ENCODE measurements at regions not wholly inside any gene's neighbourhood (a gene's known extent, or its start where the extent isn't known, plus 50 kb on each side); places are given as distances from the start of the nearest gene placed in this dataset.

- H3K27ac Mint-ChIP-seq (ENCODE audit: unreplicated experiment): no peak overlapping the region
- H3K4me3 Mint-ChIP-seq: no peak overlapping the region
- H3K4me1 Mint-ChIP-seq: peaks cover 9% of the 10 kb centered on the region
- H3K27me3 Mint-ChIP-seq (ENCODE audit: low read depth): no peaks in the 10 kb centered on the region
- TF ChIP-seq CTCF (conservative IDR thresholded peaks at IDR 0.05): no peak
- H3K9me3 Mint-ChIP-seq: peaks cover 10% of the 10 kb centered on the region
- no peaks in the 10 kb centered on the region for H3K36me3 Mint-ChIP-seq (ENCODE audit: low read depth)
- DNase-seq (ENCODE audit: low read depth, low spot score): no peak
Measured at GRCh38 chr9:129235041-129235930, 57.2 kb upstream of the IER5L start.

GRCh38 chr9:129234491-129234890 is 56.4 kb upstream of the IER5L start:
- no peak for TF ChIP-seq CTCF (conservative IDR thresholded peaks at IDR 0.05)
- H3K4me3 Mint-ChIP-seq: no peak overlapping the region
- no peak overlapping the region for H3K27ac Mint-ChIP-seq (ENCODE audit: unreplicated experiment)
- DNase-seq (ENCODE audit: low read depth, low spot score): no peak
- H3K9me3 Mint-ChIP-seq: peaks cover 10% of the 10 kb centered on the region
- H3K4me1 Mint-ChIP-seq: peaks cover 12% of the 10 kb centered on the region
- no peaks in the 10 kb centered on the region for H3K36me3 Mint-ChIP-seq (ENCODE audit: low read depth)
- H3K27me3 Mint-ChIP-seq (ENCODE audit: low read depth): no peaks in the 10 kb centered on the region

- no peak for DNase-seq (ENCODE audit: low read depth, low spot score)
- H3K27me3 Mint-ChIP-seq (ENCODE audit: low read depth): no peaks in the 10 kb centered on the region
- no peak overlapping the region for H3K4me3 Mint-ChIP-seq
- peaks cover 17% of the 10 kb centered on the region for H3K4me1 Mint-ChIP-seq
- TF ChIP-seq CTCF (conservative IDR thresholded peaks at IDR 0.05): no peak
- H3K27ac Mint-ChIP-seq (ENCODE audit: unreplicated experiment): no peak overlapping the region
- peaks cover 10% of the 10 kb centered on the region for H3K9me3 Mint-ChIP-seq
- no peaks in the 10 kb centered on the region for H3K36me3 Mint-ChIP-seq (ENCODE audit: low read depth)
Measured at GRCh38 chr9:129232839-129233591, 55.0 kb upstream of the IER5L start.

GRCh38 chr9:129231759-129232158 is 53.7 kb upstream of the IER5L start:
- Mint-ChIP-seq H3K36me3 (ENCODE audit: low read depth) (no peaks in the 10 kb centered on the region), H3K27ac (ENCODE audit: unreplicated experiment) (no peak overlapping the region)

More at GRCh38 chr9:129231759-129232158, 53.7 kb upstream of the IER5L start:
- Mint-ChIP-seq H3K4me1 (peaks cover 17% of the 10 kb centered on the region), H3K9me3 (peaks cover 10% of the 10 kb centered on the region), H3K27me3 (ENCODE audit: low read depth) (no peaks in the 10 kb centered on the region), H3K4me3 (no peak overlapping the region)
- no peak for DNase-seq (ENCODE audit: low read depth, low spot score)
- no peak for TF ChIP-seq CTCF (conservative IDR thresholded peaks at IDR 0.05)
